Mesothelial cell of epicardium (in vitro differentiated cells): ENCODE measurements at regions not wholly inside any gene's neighbourhood (a gene's known extent, or its start where the extent isn't known, plus 50 kb on each side); places are given as distances from the start of the nearest gene placed in this dataset.

Experiments used
- DNase-seq, 2 experiments: peaks; one replicate each; pipeline ENCODE4 v3.0.0; 2021; ENCODE audit warnings: low spot score in 2 of 2; ENCODE audit not compliant: unreplicated experiment in 2 of 2
- H3K27ac Mint-ChIP-seq: 2 replicates; pipeline ENCODE4 v1.8.0; 2021; ENCODE audit warnings: mixed read lengths
- H3K27me3 Mint-ChIP-seq: 2 replicates; pipeline ENCODE4 v1.8.0; 2021; ENCODE audit warnings: low read depth, mixed read lengths
- H3K36me3 Mint-ChIP-seq: 2 replicates; pipeline ENCODE4 v1.8.0; 2021; ENCODE audit warnings: mixed read lengths
- H3K4me1 Mint-ChIP-seq: 2 replicates; pipeline ENCODE4 v1.8.0; 2021; ENCODE audit warnings: mixed read lengths
- H3K4me3 Mint-ChIP-seq: 2 replicates; pipeline ENCODE4 v1.8.0; 2021; ENCODE audit warnings: mild to moderate bottlenecking, moderate library complexity, mixed read lengths
- H3K9me3 Mint-ChIP-seq: 2 replicates; pipeline ENCODE4 v1.8.0; 2021; ENCODE audit warnings: mixed read lengths
- CTCF ChIP-seq: fragments of 200-600 bp; sonication (generic); IDR thresholded peaks from one replicate; pipeline ENCODE4 v1.5.0; 2021; ENCODE audit warnings: antibody characterized with exemption; ENCODE audit not compliant: unreplicated experiment

GRCh38 chr4:107212565-107212964, 176.5 kb upstream of the DKK2 start:
- Mint-ChIP-seq H3K27ac (no peak overlapping the region), H3K9me3 (peaks cover 16% of the 10 kb centered on the region), H3K27me3 (no peaks in the 10 kb centered on the region), H3K36me3 (peaks cover 2% of the 10 kb centered on the region), H3K4me3 (no peak overlapping the region), H3K4me1 (peaks cover 33% of the 10 kb centered on the region)
- no peak for DNase-seq
- TF ChIP-seq CTCF, result no peak

- H3K4me3 Mint-ChIP-seq, result peak overlapping the region; percentile 52
- H3K36me3 Mint-ChIP-seq, result peaks cover 2% of the 10 kb centered on the region
- no peaks in the 10 kb centered on the region for H3K27me3 Mint-ChIP-seq
- H3K9me3 Mint-ChIP-seq, result peaks cover 11% of the 10 kb centered on the region
- peak overlapping the region; percentile 75 for H3K27ac Mint-ChIP-seq
- peaks cover 36% of the 10 kb centered on the region for H3K4me1 Mint-ChIP-seq
- DNase-seq, result no peak
- TF ChIP-seq CTCF, result no peak
Measured at GRCh38 chr4:107210450-107211239, 174.5 kb upstream of the DKK2 start.

GRCh38 chr4:107203733-107204132, 167.6 kb upstream of the DKK2 start:
- Mint-ChIP-seq H3K27ac (no peak overlapping the region), H3K36me3 (no peaks in the 10 kb centered on the region), H3K4me3 (no peak overlapping the region), H3K9me3 (peaks cover 5% of the 10 kb centered on the region), H3K4me1 (peaks cover 3% of the 10 kb centered on the region), H3K27me3 (no peaks in the 10 kb centered on the region)
- no peak for DNase-seq
- no peak for TF ChIP-seq CTCF

- no peak for DNase-seq
- H3K27ac Mint-ChIP-seq, result no peak overlapping the region
Measured at GRCh38 chr4:107202744-107203143, 166.6 kb upstream of the DKK2 start.

GRCh38 chr4:107197121-107197520, 161.0 kb upstream of the DKK2 start:
- TF ChIP-seq CTCF, result no peak
- H3K4me3 Mint-ChIP-seq, result no peak overlapping the region
- no peaks in the 10 kb centered on the region for H3K27me3 Mint-ChIP-seq
- H3K36me3 Mint-ChIP-seq, result no peaks in the 10 kb centered on the region
- DNase-seq, result no peak
- H3K9me3 Mint-ChIP-seq, result peaks cover 7% of the 10 kb centered on the region
- H3K4me1 Mint-ChIP-seq, result peaks cover 30% of the 10 kb centered on the region
- no peak overlapping the region for H3K27ac Mint-ChIP-seq

More at GRCh38 chr4:107202744-107203143, 166.6 kb upstream of the DKK2 start:
- H3K4me1 Mint-ChIP-seq, result peaks cover 3% of the 10 kb centered on the region
- TF ChIP-seq CTCF, result no peak
- no peaks in the 10 kb centered on the region for H3K27me3 Mint-ChIP-seq
- H3K4me3 Mint-ChIP-seq, result no peak overlapping the region
- H3K9me3 Mint-ChIP-seq, result peaks cover 5% of the 10 kb centered on the region
- H3K36me3 Mint-ChIP-seq, result no peaks in the 10 kb centered on the region
